GM12878 (cell line): ENCODE measurements at regions not wholly inside any gene's neighbourhood (a gene's known extent, or its start where the extent isn't known, plus 50 kb on each side); places are given as distances from the start of the nearest gene placed in this dataset.

Experiments
- ATAC-seq: fragments of 200-7000 bp; cut with Tn5 transposase; 3 replicates; pipeline ENCODE4 v1.9.1; 2020; ENCODE audit warnings: mild to moderate bottlenecking, moderate library complexity
- BruUV-seq: library from RNA; stranded (reverse); fragments of 400-500 nt; replicated peaks from 2 replicates; lab custom pipeline; 2021; lab: Mats Ljungman, UMichigan
- CTCF ChIA-PET: fragments of 300-600 bp; sonication (Branson Sonifier 250); formaldehyde crosslinking; extraction: SDS; loops from one replicate; lab custom pipeline; 2021; ENCODE audit warnings: inconsistent platforms; lab: Yijun Ruan, JAX
- POLR2A ChIA-PET: fragments of 350-600 bp; formaldehyde crosslinking; extraction: SDS; loops from one replicate; lab custom pipeline; 2021; ENCODE audit warnings: inconsistent platforms; lab: Charles Lee
- RAD21 ChIA-PET: fragments of 300-600 bp; sonication (Branson Sonifier 250); formaldehyde crosslinking; loops from one replicate; lab custom pipeline; 2023; ENCODE audit warnings: antibody characterized with exemption; ENCODE audit not compliant: unreplicated experiment; lab: Charles Lee
- SMC1A ChIA-PET: fragments of 300-600 bp; sonication (Branson Sonifier 250); formaldehyde crosslinking; loops from one replicate; lab custom pipeline; 2023; ENCODE audit not compliant: unreplicated experiment, uncharacterized antibody; lab: Charles Lee
- DNase-seq: peaks from one replicate; pipeline ENCODE4 v3.0.0-alpha.2; 2011; ENCODE audit warnings: low read depth, low spot score
- FAIRE-seq: peaks from 3 replicates; lab custom pipeline; 2011; peaks lifted over from hg19 to GRCh38; lab: Jason Lieb, UNC
- H2AFZ ChIP-seq: 2 replicates; pipeline ENCODE4 v1.6.0; 2011; ENCODE audit warnings: low read depth, low read length, control low read depth; ENCODE audit not compliant: control insufficient read depth
- H3K27ac ChIP-seq: 2 replicates; pipeline ENCODE4 v1.5.1; 2011; ENCODE audit warnings: control low read depth; ENCODE audit not compliant: control insufficient read depth, insufficient read depth
- H3K27me3 ChIP-seq, 2 experiments: replicated peaks in 1 of 2; 2 replicates each; pipeline versions ENCODE4 v1.6.0 to v1.6.1; 2011; ENCODE audit warnings: low read length in 1 of 2; ENCODE audit not compliant: control insufficient read depth in 2 of 2, insufficient read depth in 2 of 2
- H3K36me3 ChIP-seq, 2 experiments: 2 replicates each; pipeline ENCODE4 v1.5.1; 2011; ENCODE audit warnings: low read length in 1 of 2; ENCODE audit not compliant: control insufficient read depth in 2 of 2, insufficient read depth in 2 of 2
- H3K4me1 ChIP-seq: 2 replicates; pipeline ENCODE4 v1.6.1; 2011; ENCODE audit warnings: mild to moderate bottlenecking, low read length, moderate library complexity, mixed read lengths; ENCODE audit not compliant: control insufficient read depth, insufficient read depth
- H3K4me2 ChIP-seq: 2 replicates; pipeline ENCODE4 v1.6.0; 2011; ENCODE audit warnings: control low read depth; ENCODE audit not compliant: control insufficient read depth, insufficient read depth
- H3K4me3 ChIP-seq: fragments of 200-600 bp; sonication (generic); 2 replicates; pipeline ENCODE4 v1.5.1; 2016
- H3K79me2 ChIP-seq: 2 replicates; pipeline ENCODE4 v1.6.0; 2011; ENCODE audit warnings: low read length; ENCODE audit not compliant: control insufficient read depth, insufficient read depth
- H3K9ac ChIP-seq: 2 replicates; pipeline ENCODE4 v1.8.0; 2011; ENCODE audit warnings: low read length, control low read depth, mixed read lengths; ENCODE audit not compliant: control insufficient read depth, insufficient read depth
- H3K9me3 ChIP-seq: replicated peaks from 3 replicates; pipeline ENCODE4 v1.5.1; 2011; ENCODE audit warnings: mild to moderate bottlenecking, low read length; ENCODE audit not compliant: control insufficient read depth, insufficient read depth
- H4K20me1 ChIP-seq: 2 replicates; pipeline ENCODE4 v1.6.0; 2011; ENCODE audit not compliant: control insufficient read depth, insufficient read depth
- CHD1 ChIP-seq: IDR thresholded peaks from 2 replicates; pipeline ENCODE4 v1.6.1; 2012; ENCODE audit warnings: low read depth, low read length, improper control_type of control experiment
- EP300 ChIP-seq, 2 experiments: fragments of 150-350 bp in 1 of 2; IDR thresholded peaks; 2 replicates each; pipeline ENCODE4 v1.6.1; 2011 to 2012; ENCODE audit warnings: low read depth in 2 of 2, low read length in 2 of 2, borderline replicate concordance in 1 of 2, improper control_type of control experiment in 1 of 2, inconsistent platforms in 1 of 2; ENCODE audit not compliant: control insufficient read depth in 1 of 2
- NFXL1 ChIP-seq: fragments of 450-650 bp; IDR thresholded peaks from 2 replicates; pipeline ENCODE4 v1.6.1; 2017; ENCODE audit warnings: antibody characterized with exemption, mild to moderate bottlenecking, borderline replicate concordance
- POLR2A ChIP-seq: IDR thresholded peaks from 2 replicates; pipeline ENCODE4 v1.6.1; 2011; ENCODE audit warnings: low read depth, mild to moderate bottlenecking, low read length
- RB1 ChIP-seq: fragments of 450-650 bp; formaldehyde crosslinking; IDR thresholded peaks from 2 replicates; pipeline ENCODE4 v1.6.1; 2017; ENCODE audit warnings: mild to moderate bottlenecking, borderline replicate concordance
- STAT3 ChIP-seq: IDR thresholded peaks from 2 replicates; pipeline ENCODE4 v1.6.1; 2011; ENCODE audit warnings: low read depth, low read length, improper control_type of control experiment
- TCF12 ChIP-seq: IDR thresholded peaks from 2 replicates; pipeline ENCODE4 v1.6.1; 2011; ENCODE audit warnings: low read depth, mild to moderate bottlenecking, low read length
- TCF7 ChIP-seq: IDR thresholded peaks from 2 replicates; pipeline ENCODE4 v1.6.1; 2014; ENCODE audit warnings: antibody characterized with exemption, borderline replicate concordance
- ZBED1 ChIP-seq: IDR thresholded peaks from 2 replicates; pipeline ENCODE4 v1.6.1; 2016; ENCODE audit warnings: borderline replicate concordance
- ZBTB4 ChIP-seq: fragments of 450-650 bp; formaldehyde crosslinking; IDR thresholded peaks from 2 replicates; pipeline ENCODE4 v1.4.0; 2022; ENCODE audit warnings: mild to moderate bottlenecking, moderate library complexity
- WGBS: methylation state at CpG from one replicate; pipeline ENCODE4 v1.1.6; 2016; ENCODE audit warnings: low lambda C conversion rate; ENCODE audit not compliant: insufficient replicate concordance, insufficient coverage; ENCODE audit errors: missing lambda C conversion rate; 5-methylcytosine and 5-hydroxymethylcytosine counted together
- in situ Hi-C: fragments of 300-500 bp; cut with MboI; formaldehyde crosslinking; loops from 9 replicates; pipeline ENCODE4 v1.14.3; 2018; ENCODE audit warnings: mixed read lengths
- intact Hi-C: fragments of 100-400 bp; cut with micrococcal nuclease; formaldehyde crosslinking; loops from one replicate; pipeline ENCODE4 v1.14.2; 2022; ENCODE audit not compliant: unreplicated experiment

GRCh38 chr14:104286496-104286895, 148.1 kb downstream of the KIF26A start:
- 13% methylated on average over 7 of the region's 7 CpGs for whole genome bisulfite sequencing

More at GRCh38 chr14:104286496-104286895, 148.1 kb downstream of the KIF26A start:
- Histone ChIP-seq H3K36me3 (no peaks in the 10 kb centered on the region), H3K9me3 (no peaks in the 10 kb centered on the region), H3K4me2 (no peak overlapping the region), H2AFZ (no peak overlapping the region), H3K4me3 (no peak overlapping the region), H4K20me1 (no peaks in the 10 kb centered on the region), H3K79me2 (no peaks in the 10 kb centered on the region), H3K27ac (no peak overlapping the region), H3K27me3 (no peaks in the 10 kb centered on the region), H3K9ac (no peak overlapping the region), H3K4me1 (no peaks in the 10 kb centered on the region)
- DNase-seq (no peak), FAIRE-seq (no peak), ATAC-seq (no peak)
- RAD21 ChIA-PET: no interaction called here
- in situ Hi-C loops (no loop called here), intact Hi-C loops (no loop called here)
- no TSS peak for BruUV-seq
- SMC1A ChIA-PET: no interaction called here
- CTCF ChIA-PET: interaction anchor here (0.7 kb wide), 1 partner anchor 391 kb away, joined by 3 read pairs; no protein-coding TSS in a partner anchor
- POLR2A ChIA-PET: no interaction called here
- TF ChIP-seq ZBTB4 (CRISPR knock-in tag) (no peak), STAT3 (no peak), ZBED1 (no peak), CHD1 (no peak), TCF7 (no peak), TCF12 (no peak), NFXL1 (no peak), RB1 (no peak), EP300 (IDR thresholded peaks at IDR 0.05; ENCODE audit: borderline replicate concordance in 1 of 2, control insufficient read depth in 1 of 2, low read depth in 2 of 2, low read length in 2 of 2) (no peak), POLR2A (no peak)
